Right renal pelvis (tissue), 4 donors: ENCODE measurements at regions not wholly inside any gene's neighbourhood (a gene's known extent, or its start where the extent isn't known, plus 50 kb on each side); places are given as distances from the start of the nearest gene placed in this dataset.

Source experiments
- DNase-seq, 4 donors: peaks; one replicate each; pipeline ENCODE4 v3.0.0-alpha.2; 2013; ENCODE audit warnings: low read depth in 4 of 4, low spot score in 3 of 4, missing footprints in 1 of 4

DNA sequence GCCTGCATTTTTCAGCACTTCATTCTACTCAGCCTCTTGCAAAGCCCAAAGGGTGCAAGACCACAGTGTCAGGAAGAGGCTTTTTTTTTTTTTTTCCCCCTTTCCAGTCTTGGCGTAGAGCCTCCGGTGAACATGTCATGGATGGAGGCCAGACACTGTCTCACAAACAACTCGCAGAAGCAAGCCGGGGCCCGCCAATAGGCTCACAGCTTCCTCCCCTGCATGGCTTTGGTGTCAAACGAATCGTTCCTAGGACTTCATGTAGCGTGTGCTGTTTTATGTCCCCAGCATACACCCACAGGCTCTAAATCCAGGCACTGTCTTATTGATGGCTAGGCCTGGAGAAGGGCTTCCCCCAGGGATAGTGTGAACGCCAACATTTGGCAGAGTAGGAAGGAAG lies 457.7 kb upstream of the MAF start:
- DNase-seq = peak in 1 of 4 donors; percentile 7

DNA sequence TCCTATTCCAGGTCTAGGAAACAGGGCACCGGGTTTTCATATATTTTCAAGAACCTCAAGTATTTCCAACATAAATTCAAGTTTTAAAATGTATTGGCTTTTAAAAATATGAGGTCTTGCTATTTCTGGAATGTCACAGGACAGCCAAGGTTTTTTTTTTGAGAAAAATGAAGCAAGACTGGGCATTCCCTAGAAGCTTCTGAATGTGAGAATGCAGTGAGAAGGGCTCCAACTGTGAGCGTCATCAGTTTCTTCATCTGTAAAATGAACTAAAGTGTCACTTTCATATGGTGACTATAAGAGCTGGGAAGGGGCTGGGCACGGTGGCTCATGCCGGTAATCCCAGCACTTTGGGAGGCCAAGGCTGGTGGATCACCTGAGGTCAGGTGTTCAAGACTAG lies 455.8 kb upstream of the MAF start:
- DNase-seq = no peak

DNA sequence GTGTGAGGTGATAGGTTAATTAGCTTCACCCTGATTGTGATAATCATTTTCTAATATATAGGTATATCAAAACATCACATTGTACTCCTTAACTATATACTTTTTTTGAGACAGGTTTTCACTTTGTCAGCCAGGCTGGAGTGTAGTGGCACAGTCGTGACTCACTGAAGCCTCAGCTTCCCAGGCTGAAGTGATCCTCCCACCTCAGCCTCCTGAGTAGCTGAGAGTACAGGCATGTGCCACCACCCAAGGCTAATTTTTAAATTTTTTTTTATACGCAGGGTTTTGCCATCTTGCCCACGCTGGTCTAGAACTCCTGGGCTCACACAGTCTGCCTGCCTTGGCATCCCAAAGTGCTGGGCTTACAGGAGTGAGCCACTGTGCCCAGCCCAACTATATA lies 455.3 kb upstream of the MAF start:
- DNase-seq = no peak

DNA sequence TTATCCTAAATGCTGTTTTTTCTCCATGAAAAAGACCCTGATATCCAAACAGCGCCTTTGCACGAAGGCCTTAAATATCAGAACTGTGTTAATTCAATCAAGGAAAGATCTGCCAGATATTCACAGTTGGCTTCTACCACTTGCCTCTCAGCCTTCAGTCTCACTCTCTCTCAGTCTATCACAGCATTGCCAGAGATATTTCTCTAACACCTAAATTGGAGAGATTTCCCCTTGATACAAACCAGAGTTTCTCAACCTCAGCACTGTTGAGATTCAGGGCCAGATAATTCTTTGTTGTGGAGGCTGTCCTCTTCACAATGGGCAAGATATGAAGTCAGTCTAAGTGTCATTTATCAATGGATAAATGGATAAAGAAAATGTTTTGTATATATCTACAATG lies 454.1 kb upstream of the MAF start:
- DNase-seq = no peak

DNA sequence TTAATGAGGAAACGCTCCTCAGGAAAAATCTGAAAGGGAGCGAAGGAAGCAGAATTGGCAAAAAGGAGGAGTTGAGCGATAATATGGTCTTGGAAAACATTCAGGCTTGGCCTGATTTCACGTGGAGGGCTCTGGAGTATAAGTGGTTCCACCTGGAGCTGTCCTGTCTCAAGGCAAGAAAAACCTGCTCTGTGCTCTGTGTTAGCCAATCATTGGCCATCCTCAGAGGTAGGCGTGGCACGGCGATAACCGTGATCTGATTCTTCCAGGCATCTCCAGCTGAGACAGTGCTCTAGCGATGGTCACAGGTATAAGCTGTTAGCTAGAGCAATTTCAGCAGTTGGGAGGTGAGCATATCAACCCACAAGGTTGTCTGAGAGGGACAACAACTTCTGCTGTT lies 450.5 kb upstream of the MAF start:
- DNase-seq = no peak

DNA sequence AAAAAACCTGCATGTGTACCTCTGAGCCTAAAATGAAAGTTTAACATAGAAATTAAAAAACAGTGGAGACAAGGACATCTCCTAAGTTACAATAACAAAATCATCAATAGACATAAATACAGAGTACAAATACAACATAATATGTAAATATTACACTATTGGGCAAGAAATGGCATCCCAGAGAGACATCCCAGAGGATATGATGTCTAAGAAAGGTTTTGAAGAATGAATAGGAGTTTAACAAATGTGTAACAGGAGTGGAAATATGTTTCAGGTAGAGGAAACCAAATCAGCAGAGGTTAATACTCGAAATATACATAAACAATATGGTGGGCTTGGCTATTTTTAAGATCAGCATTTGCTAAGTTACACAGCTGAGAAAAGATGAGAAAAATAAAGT lies 447.7 kb upstream of the MAF start:
- DNase-seq = no peak

DNA sequence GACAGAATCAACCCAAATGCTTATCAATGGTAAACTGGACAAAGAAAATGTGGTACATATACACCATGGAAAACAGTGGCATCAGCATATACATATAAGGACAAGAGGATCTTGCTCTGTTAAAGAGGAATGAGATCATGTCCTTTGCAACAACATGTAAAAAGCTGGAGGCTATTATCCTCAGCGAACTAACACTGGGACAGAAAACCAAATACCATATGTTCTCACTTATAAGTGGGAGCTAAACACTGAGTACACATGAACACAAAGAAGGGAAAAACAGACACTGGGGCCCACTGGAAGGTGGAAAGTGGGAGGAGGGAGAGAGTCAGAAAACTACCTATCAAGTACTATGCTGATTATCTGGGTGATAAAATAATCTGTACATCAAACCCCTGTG lies 447.3 kb upstream of the MAF start:
- DNase-seq = no peak

DNA sequence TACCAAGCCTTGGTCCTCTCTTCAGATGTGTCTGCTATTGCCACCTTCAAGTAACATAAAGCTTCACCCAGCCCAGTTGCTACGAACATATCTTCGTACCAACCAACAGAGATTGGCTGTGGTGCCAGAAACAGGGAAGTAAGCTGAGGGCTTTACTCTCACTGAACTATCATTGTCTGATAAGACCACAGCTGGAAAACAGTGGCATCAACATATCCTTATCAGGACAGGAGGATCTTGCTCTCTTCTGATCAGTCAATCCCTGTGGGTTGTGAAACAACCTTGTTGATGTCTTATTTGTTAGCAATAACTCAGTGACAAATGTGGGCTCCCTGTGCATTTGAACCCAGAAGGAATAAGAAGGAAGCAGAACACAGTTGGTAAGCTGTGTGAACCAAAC lies 446.3 kb upstream of the MAF start:
- no peak for DNase-seq

DNA sequence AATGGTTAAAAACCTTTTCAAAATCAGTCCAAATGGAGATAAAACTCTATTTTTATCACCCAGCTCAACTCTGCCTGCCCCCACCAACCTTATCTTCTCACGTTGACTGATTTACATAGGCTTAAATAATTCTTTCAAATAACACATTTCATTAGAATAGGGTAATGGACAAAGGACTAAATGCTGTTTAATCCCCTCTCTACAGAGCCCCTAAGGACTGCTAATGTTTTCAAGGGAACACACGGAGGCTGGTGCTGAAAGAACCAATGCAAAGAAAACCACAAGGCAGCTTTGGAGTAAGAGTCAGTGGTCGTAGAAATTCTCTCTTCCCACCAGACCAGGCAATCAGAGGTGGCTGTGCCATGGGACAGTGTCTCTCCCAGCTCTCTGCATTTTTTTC lies 445.7 kb upstream of the MAF start:
- DNase-seq = no peak

DNA sequence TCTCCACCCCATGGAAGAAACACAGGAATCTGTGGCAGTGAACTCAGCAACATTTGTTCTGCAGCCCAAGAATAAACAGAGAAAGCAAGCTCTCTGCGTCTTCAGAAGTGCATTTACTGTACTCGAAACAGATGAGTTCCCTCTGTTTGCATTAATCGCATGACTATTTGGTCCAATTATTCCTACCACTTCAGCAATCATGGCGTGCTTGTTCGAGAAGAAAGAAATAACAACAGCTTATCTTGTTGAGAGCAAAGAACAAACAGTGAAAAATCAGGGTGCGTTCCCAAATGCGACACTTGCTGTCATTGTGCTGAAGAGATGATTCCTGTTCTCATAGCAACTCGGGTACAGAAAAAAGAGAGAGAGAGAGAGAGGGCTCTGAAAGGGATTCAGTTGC lies 445.3 kb upstream of the MAF start:
- DNase-seq = no peak

DNA sequence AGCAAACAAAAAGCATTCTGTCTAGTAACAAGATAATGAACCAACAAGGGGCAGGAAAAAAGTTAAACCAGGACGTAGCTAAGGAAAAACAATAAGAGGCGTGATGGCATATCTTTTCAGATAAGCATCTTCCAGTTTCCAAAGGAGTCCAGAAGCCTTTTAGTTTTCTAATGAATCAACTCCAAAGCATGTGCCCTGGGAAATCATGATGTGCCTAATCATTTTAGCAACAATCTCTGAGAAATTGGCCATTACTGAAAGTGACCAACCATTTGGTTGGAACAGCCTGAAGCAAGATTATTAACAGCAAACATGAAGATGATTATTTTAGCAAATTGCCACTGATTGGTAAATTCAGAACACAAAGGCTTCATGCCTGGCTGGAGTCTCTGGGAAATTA lies 440.9 kb upstream of the MAF start:
- no peak for DNase-seq

DNA sequence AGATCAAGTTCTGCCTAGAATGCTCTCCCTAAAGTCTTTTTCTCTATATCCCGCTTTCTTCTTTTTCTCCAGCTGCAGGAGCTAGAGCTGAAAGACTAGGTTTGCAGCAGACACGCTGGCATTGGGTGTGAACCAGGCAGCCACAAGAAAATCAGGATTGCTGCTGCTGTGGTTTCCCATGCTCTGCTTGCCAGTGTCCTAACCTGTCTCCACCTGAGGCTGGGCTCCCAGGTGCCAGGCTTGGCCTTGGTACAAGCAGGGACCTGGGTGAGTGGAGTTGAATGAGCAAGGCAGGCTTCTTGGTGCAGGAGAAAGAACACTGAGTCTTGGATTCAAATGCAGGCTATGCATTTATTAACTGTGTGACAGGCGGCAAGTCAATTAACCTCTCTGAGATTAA lies 440.3 kb upstream of the MAF start:
- no peak for DNase-seq

DNA sequence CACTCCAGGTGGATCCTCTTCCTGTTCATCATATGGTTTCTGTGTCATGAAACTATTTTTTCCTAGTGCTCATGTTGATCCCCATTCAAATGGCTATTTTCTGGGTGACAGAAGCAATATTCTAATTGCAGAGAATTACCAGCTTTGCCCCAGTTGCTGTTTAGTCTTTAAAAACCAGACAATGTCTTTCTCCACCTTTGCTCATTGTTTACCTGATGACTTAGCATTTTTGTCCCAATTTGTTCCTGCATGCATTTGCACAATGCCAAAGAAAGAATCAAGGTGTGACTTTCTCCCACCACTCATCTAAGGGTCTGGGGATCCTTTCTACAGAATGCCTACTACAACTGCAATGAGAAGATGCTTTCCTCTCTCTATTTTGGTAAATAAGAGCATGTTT lies 439.9 kb upstream of the MAF start:
- no peak for DNase-seq

DNA sequence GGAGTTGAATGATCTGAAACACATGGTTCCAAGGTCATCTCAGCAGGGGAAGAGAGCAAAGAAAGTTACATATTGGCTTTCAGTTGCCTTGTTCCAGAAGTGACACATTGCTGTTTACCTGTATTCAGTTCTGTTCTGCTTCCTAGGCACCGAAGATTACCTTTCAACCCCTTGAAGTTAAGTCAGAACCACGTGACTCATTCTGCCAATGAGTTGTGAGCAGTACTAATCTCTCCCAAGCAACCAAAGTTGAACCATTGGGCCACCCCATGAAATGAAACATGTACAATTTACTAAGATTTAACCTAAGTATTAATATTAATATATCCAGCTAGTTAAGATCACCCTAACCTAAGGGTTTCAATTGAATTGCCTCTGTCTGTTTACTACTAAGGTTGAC lies 439.2 kb upstream of the MAF start:
- DNase-seq = no peak

DNA sequence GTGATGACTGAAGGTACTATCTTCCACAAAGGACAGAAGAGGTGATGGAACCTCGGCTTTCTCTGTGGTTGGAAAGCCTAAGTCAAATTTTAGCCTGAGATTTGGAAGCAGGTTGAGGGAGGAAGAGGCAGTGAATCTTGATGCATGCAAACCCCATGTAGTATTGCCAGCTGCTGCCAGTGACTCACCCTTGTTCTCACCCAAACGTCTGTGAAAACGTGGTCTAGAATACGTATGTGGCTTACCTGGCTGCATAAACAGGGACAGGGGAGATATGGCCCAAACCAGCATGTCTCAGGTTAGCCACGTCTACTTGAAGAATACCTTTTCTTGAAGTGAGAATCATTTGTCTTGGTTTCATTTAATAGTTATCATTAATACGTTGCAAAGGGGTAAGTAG lies 438.0 kb upstream of the MAF start:
- DNase-seq = no peak

DNA sequence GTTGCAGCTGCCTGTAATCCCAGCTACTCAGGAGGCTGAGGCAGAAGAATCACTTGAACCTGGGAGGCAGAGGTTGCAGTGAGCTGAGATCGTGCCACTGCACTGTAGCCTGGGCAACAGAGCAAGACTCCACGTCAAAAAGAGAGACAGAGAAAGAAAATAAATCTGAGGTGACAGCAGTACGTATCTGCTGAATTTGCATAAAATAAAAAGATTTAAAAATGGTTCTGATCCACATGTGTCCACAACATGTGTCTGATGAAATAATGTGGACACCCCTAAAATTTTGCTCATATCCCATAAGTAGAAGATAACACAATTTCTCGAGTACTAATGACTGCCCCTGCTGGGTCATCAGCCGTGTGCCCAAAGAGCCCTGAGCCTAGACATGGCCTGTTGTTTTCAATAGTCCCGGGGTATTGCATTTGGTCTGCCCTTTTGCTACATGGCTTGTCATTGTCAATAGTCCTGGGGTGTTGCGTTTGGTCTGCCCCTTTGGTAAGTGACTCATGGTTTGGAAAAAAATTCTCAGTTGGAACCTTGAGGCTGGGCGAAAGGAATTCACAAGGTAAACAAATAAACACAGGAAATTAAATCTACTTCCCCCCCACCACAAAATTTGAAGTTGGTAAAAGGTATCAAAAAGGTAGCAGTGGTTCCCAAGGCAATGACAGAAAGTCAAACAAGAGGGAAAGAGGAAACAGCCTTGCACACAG lies 434.6 kb upstream of the MAF start:
- no peak for DNase-seq

DNA sequence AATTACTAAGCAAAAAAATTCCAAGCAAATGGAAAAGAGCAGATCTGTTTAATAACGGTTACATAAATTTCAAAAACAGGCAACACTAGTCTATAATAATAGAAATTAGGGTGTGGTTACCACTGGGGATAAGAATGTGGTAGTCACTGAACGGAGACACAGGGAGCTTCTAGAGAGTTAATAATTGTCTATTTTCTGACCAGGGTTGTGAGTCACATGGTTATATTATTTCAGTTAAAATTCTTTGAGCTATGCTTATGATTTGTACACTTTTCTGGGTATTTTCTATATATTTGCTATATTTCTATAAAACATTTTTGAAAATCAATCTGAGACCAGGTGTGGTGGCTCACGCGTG lies 433.9 kb upstream of the MAF start:
- DNase-seq = no peak

DNA sequence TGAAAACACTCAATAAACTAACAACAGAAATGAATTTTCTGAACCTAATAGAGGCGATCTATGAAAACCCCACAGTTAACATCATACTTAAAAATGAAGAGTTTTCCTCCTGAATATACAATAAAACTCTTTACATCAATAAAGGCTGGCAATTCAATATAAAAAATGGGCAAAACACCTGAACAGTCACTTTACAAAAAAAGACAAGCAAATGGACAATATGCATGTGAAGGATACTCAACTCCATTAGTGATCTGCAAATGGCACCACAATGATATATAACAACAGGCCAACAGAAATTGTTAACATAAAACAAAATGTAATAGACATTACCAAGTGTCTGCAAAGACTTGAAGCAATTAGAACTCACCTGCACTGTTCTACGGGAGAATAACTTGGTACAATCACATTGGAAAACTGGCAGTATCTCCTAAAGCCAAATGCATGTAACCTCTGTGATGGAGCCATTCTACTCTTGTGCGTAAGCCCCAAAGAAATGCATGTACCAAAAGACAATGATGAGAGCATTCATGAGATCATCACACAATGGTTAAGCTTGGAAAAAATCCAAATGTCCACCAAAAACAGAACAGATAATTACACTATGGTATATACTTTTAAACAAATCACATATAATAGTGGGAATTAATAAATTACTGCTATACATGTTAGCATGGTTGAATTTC lies 433.4 kb upstream of the MAF start:
- no peak for DNase-seq

DNA sequence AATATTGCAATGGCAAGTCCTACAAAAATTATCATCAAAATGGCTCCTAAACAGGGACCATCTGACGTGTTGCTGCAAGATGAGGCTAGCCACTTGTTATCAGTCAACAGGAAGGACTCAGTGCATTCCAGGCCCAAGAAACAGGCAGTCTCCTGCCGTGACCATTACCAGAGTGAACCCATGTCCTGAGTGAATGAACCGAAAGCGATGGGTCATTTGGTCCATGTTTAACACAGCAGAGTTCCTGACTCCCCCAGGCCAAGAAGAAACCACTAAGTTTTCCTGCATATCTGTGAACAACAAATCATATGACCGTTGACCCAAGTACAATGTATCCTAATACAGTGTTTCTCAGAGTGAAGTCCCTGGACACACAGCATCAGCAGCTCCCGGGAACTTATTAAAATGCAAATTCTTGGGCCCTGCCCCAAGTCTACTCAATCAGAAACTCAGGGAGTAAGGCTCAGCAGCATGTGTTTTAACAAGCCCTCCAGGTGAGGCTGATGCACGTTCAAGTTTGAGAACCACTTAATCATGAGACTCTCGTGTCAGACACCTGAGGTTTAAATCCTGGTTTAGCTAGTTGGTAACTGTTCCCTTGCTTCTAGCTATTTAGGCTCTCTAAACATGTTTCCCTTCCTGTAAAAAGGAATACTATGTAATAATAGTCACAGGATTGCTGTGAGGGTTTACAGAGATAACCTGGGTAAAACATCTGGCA lies 429.4 kb upstream of the MAF start:
- DNase-seq = no peak

DNA sequence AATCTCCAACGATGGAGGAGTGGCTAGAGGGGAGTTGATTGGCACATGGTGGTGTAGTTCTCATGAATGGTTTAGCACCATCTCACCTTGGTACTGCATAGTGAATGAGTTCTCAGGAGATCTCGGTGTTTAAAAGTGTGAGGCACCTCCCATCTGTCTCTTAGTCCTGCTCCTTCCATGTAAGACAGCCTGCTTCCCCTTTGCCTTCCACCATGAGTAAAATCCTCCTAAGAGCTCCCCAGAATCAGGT lies 428.8 kb upstream of the MAF start:
- DNase-seq = no peak

DNA sequence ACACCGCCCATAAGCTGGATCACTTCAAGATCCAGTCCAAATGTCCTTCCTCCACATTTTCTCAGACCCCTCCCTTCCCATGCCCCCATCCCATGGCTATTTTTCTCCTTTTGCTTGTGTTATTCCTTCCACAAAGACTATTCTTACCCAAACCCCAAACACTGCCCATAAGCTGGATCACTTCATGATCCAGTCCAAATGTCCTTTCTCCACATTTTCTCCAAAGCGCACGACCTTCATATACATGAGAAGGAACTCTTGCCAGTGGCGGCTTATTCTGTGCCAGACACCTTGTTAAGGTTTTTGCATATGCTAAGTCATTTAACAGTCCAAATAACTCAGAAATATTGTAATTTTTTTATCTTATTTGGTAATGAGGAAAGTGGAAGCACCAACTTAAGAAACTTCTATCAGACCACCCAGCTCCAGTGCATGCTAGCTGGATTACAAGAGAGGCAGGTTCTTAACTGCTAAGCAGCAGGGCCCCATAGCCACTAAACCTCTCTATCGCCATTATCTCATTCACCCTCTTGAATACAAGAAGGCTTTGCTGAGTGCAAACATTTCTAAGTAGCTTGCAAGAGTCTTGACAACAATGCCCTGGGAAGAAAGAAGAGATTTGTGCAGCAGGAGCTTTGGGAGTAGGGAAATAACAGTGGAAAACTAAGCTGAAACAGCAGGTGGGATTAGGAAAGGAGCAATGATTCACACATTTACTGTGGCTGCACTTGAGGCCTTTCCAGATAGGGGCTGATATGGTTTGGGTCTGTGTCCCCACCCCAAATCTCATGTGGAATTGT lies 428.2 kb upstream of the MAF start:
- DNase-seq = no peak
